HEK293 (cell line): ENCODE measurements at regions not wholly inside any gene's neighbourhood (a gene's known extent, or its start where the extent isn't known, plus 50 kb on each side); places are given as distances from the start of the nearest gene placed in this dataset.

Experiments used
- CTCF ChIA-PET: fragments of 350-600 bp; formaldehyde crosslinking; extraction: SDS; loops from one replicate; lab custom pipeline; 2021; ENCODE audit warnings: antibody characterized with exemption; lab: Yijun Ruan, JAX
- POLR2A ChIA-PET: fragments of 300-600 bp; formaldehyde crosslinking; extraction: SDS; loops from one replicate; lab custom pipeline; 2020; ENCODE audit warnings: antibody characterized with exemption, inconsistent platforms; lab: Yijun Ruan, JAX
- H3K27ac ChIP-seq: fragments of 200-500 bp; sonication (Bioruptor generic); 2 replicates; pipeline ENCODE4 v1.5.1; 2014; ENCODE audit warnings: low read depth, low read length, control low read depth, inconsistent platforms; ENCODE audit errors: extremely low read depth
- H3K36me3 ChIP-seq, 2 experiments: fragments of 200-500 bp in 1 of 2; sonication (Bioruptor generic) in 1 of 2; 1 replicate in 1 of 2; 2 replicates in 1 of 2; pipeline ENCODE4 v1.5.1; 2014 to 2017; ENCODE audit warnings: inconsistent platforms in 2 of 2, low read length in 2 of 2; ENCODE audit not compliant: control insufficient read depth in 2 of 2, insufficient read depth in 1 of 2
- H3K4me1 ChIP-seq: fragments of 200-500 bp; sonication (Bioruptor generic); 2 replicates; pipeline ENCODE4 v1.5.1; 2014; ENCODE audit warnings: mild to moderate bottlenecking, low read length, inconsistent platforms; ENCODE audit not compliant: control insufficient read depth, insufficient read depth
- H3K4me3 ChIP-seq: 2 replicates; pipeline ENCODE4 v1.5.1; 2011; ENCODE audit warnings: low read depth, mild to moderate bottlenecking, control low read depth, low read length, moderate library complexity
- H3K9me3 ChIP-seq: fragments of 200-500 bp; sonication (Bioruptor generic); 2 replicates; pipeline ENCODE4 v1.5.1; 2014; ENCODE audit warnings: low read depth, low read length, inconsistent platforms; ENCODE audit not compliant: control insufficient read depth, insufficient read depth
- AEBP2 ChIP-seq: fragments of 450-650 bp; formaldehyde crosslinking; IDR thresholded peaks from 2 replicates; pipeline ENCODE4 v1.5.1; 2016; ENCODE audit warnings: missing biosample characterization, missing genetic modification characterization, borderline replicate concordance
- MEIS1 ChIP-seq: sonication (generic); formaldehyde crosslinking; IDR thresholded peaks from 2 replicates; pipeline ENCODE4 v1.8.1; 2022; ENCODE audit warnings: missing genetic modification reagents, mild to moderate bottlenecking, borderline replicate concordance
- PRDM10 ChIP-seq: fragments of 450-650 bp; formaldehyde crosslinking; IDR thresholded peaks from 2 replicates; pipeline ENCODE4 v1.5.1; 2016; ENCODE audit warnings: missing biosample characterization, missing genetic modification characterization
- RBAK ChIP-seq: fragments of 450-650 bp; formaldehyde crosslinking; IDR thresholded peaks from 2 replicates; pipeline ENCODE4 v1.5.1; 2016; ENCODE audit warnings: missing biosample characterization, missing genetic modification characterization
- REPIN1 ChIP-seq: fragments of 450-650 bp; formaldehyde crosslinking; IDR thresholded peaks from 2 replicates; pipeline ENCODE4 v1.5.1; 2017; ENCODE audit warnings: missing biosample characterization, missing genetic modification characterization, low read depth
- REST ChIP-seq: fragments of 450-650 bp; formaldehyde crosslinking; IDR thresholded peaks from 2 replicates; pipeline ENCODE4 v1.5.1; 2016; ENCODE audit warnings: missing biosample characterization, missing genetic modification characterization
- SALL2 ChIP-seq: fragments of 450-650 bp; formaldehyde crosslinking; IDR thresholded peaks from 2 replicates; pipeline ENCODE4 v1.5.0; 2017; ENCODE audit warnings: missing biosample characterization, mild to moderate bottlenecking, missing genetic modification characterization, borderline replicate concordance
- SP2 ChIP-seq: fragments of 450-650 bp; formaldehyde crosslinking; IDR thresholded peaks from 2 replicates; pipeline ENCODE4 v1.5.1; 2016; ENCODE audit warnings: missing biosample characterization, missing genetic modification characterization
- ZBTB20 ChIP-seq: fragments of 450-650 bp; formaldehyde crosslinking; IDR thresholded peaks from 2 replicates; pipeline ENCODE4 v1.5.1; 2016; ENCODE audit warnings: missing biosample characterization, missing genetic modification characterization
- ZBTB21 ChIP-seq: fragments of 450-650 bp; formaldehyde crosslinking; IDR thresholded peaks from 2 replicates; pipeline ENCODE4 v1.5.1; 2017; ENCODE audit warnings: missing biosample characterization, missing genetic modification characterization
- ZNF10 ChIP-seq: fragments of 450-650 bp; formaldehyde crosslinking; IDR thresholded peaks from 2 replicates; pipeline ENCODE4 v1.5.1; 2017; ENCODE audit warnings: missing biosample characterization, missing genetic modification characterization
- ZNF157 ChIP-seq: fragments of 450-650 bp; formaldehyde crosslinking; IDR thresholded peaks from 2 replicates; pipeline ENCODE4 v1.5.1; 2016; ENCODE audit warnings: missing biosample characterization, missing genetic modification characterization
- ZNF280C ChIP-seq: fragments of 450-650 bp; formaldehyde crosslinking; IDR thresholded peaks from 2 replicates; pipeline ENCODE4 v1.5.1; 2016; ENCODE audit warnings: missing biosample characterization, missing genetic modification characterization
- ZNF335 ChIP-seq: fragments of 450-650 bp; formaldehyde crosslinking; conservative IDR thresholded peaks from 2 replicates; pipeline ENCODE4 v1.5.1; 2016; ENCODE audit warnings: missing biosample characterization, missing genetic modification characterization
- ZNF37A ChIP-seq: fragments of 450-650 bp; IDR thresholded peaks from 2 replicates; pipeline ENCODE4 v1.5.1; 2018; ENCODE audit warnings: missing biosample characterization, missing genetic modification characterization
- ZNF391 ChIP-seq: fragments of 450-650 bp; formaldehyde crosslinking; IDR thresholded peaks from 2 replicates; pipeline ENCODE4 v1.5.1; 2016; ENCODE audit warnings: low read depth, missing biosample characterization, missing genetic modification characterization, borderline replicate concordance
- ZNF473 ChIP-seq: fragments of 450-650 bp; formaldehyde crosslinking; IDR thresholded peaks from 2 replicates; pipeline ENCODE4 v1.5.1; 2017; ENCODE audit warnings: missing biosample characterization, missing genetic modification characterization
- ZNF521 ChIP-seq: fragments of 450-650 bp; formaldehyde crosslinking; IDR thresholded peaks from 2 replicates; pipeline ENCODE4 v1.5.1; 2017; ENCODE audit warnings: missing biosample characterization, mild to moderate bottlenecking, missing genetic modification characterization
- ZNF530 ChIP-seq: fragments of 450-650 bp; formaldehyde crosslinking; IDR thresholded peaks from 2 replicates; pipeline ENCODE4 v1.5.1; 2016; ENCODE audit warnings: low read depth, missing biosample characterization, missing genetic modification characterization
- ZNF549 ChIP-seq: fragments of 450-650 bp; IDR thresholded peaks from 2 replicates; pipeline ENCODE4 v1.5.1; 2018; ENCODE audit warnings: missing biosample characterization, missing genetic modification characterization, mild to moderate bottlenecking, inconsistent platforms, moderate library complexity
- ZNF596 ChIP-seq: fragments of 450-650 bp; IDR thresholded peaks from 2 replicates; pipeline ENCODE4 v1.5.0; 2018; ENCODE audit warnings: missing biosample characterization, mild to moderate bottlenecking, missing genetic modification characterization, moderate library complexity
- ZNF654 ChIP-seq: fragments of 450-650 bp; formaldehyde crosslinking; IDR thresholded peaks from 2 replicates; pipeline ENCODE4 v1.5.1; 2016; ENCODE audit warnings: low read depth, missing biosample characterization, missing genetic modification characterization
- ZNF660 ChIP-seq: fragments of 450-650 bp; IDR thresholded peaks from 2 replicates; pipeline ENCODE4 v1.5.1; 2018; ENCODE audit warnings: missing biosample characterization, mild to moderate bottlenecking, missing genetic modification characterization
- ZNF792 ChIP-seq: fragments of 450-650 bp; formaldehyde crosslinking; IDR thresholded peaks from 2 replicates; pipeline ENCODE4 v1.5.1; 2016; ENCODE audit warnings: missing biosample characterization, missing genetic modification characterization

GRCh38 chr18:51391731-51392130 is 194.2 kb upstream of the MEX3C start:
- CTCF ChIA-PET = interaction anchor here (0.5 to 1.0 kb wide), 5 partner anchors 15 to 282 kb away, joined by 3 to 4 read pairs (median 3); no protein-coding TSS in a partner anchor
- Histone ChIP-seq H3K36me3 (no peaks in the 10 kb centered on the region), H3K4me1 (no peaks in the 10 kb centered on the region), H3K27ac (no peak overlapping the region), H3K9me3 (no peaks in the 10 kb centered on the region), H3K4me3 (no peak overlapping the region)
- POLR2A ChIA-PET = no interaction called here
- TF ChIP-seq ZNF473 (no peak), ZNF654 (tag by site-specific recombination) (no peak), PRDM10 (no peak), ZNF521 (tag by site-specific recombination) (no peak), ZNF530 (tag by site-specific recombination) (no peak), ZNF391 (tag by site-specific recombination) (no peak), ZNF335 (no peak), ZNF37A (tag by site-specific recombination) (no peak), ZNF792 (no peak), ZNF157 (tag by site-specific recombination) (no peak)

- CTCF ChIA-PET = interaction anchor here (0.6 kb wide), 1 partner anchor 396 kb away, joined by 3 read pairs; no protein-coding TSS in a partner anchor
- TF ChIP-seq ZBTB20 (no peak), MEIS1 (no peak), ZNF549 (tag by site-specific recombination) (no peak), ZNF792 (no peak), SP2 (tag by site-specific recombination) (no peak), ZNF280C (no peak), ZNF596 (tag by site-specific recombination) (no peak), ZNF660 (tag by site-specific recombination) (no peak), ZNF10 (tag by site-specific recombination) (no peak), ZNF391 (tag by site-specific recombination) (no peak), REPIN1 (tag by site-specific recombination) (no peak), RBAK (no peak), ZBTB21 (tag by site-specific recombination) (no peak), REST (tag by site-specific recombination) (no peak), SALL2 (tag by site-specific recombination) (no peak), AEBP2 (tag by site-specific recombination) (no peak)
Measured at GRCh38 chr18:51397347-51397962, 200.0 kb upstream of the MEX3C start.

More at GRCh38 chr18:51397347-51397962, 200.0 kb upstream of the MEX3C start:
- Histone ChIP-seq H3K4me3 (no peak overlapping the region), H3K9me3 (no peaks in the 10 kb centered on the region), H3K4me1 (no peaks in the 10 kb centered on the region), H3K36me3 (no peaks in the 10 kb centered on the region), H3K27ac (no peak overlapping the region)
- POLR2A ChIA-PET = no interaction called here
